IMR-90 (cell line): ENCODE measurements at regions not wholly inside any gene's neighbourhood (a gene's known extent, or its start where the extent isn't known, plus 50 kb on each side); places are given as distances from the start of the nearest gene placed in this dataset.

Source experiments
- ATAC-seq: fragments of 200-7000 bp; cut with Tn5 transposase; 2 replicates; pipeline ENCODE4 v1.9.1; 2020; ENCODE audit warnings: low read depth, mild to moderate bottlenecking, moderate library complexity
- BruUV-seq: library from RNA; stranded (reverse); fragments of 400-500 nt; replicated peaks from 2 replicates; lab custom pipeline; 2021; lab: Mats Ljungman, UMichigan
- CTCF ChIA-PET: fragments of 300-600 bp; formaldehyde crosslinking; extraction: SDS; loops from one replicate; lab custom pipeline; 2021; ENCODE audit warnings: antibody characterized with exemption; lab: Yijun Ruan, JAX
- POLR2A ChIA-PET: fragments of 300-600 bp; sonication (Branson Sonifier 250); formaldehyde crosslinking; loops from one replicate; lab custom pipeline; 2022; ENCODE audit warnings: antibody characterized with exemption; ENCODE audit not compliant: unreplicated experiment; lab: Charles Lee
- DNase-seq: peaks from one replicate; pipeline ENCODE4 v3.0.0; 2013
- H2AFZ ChIP-seq: replicated peaks from 2 replicates; pipeline ENCODE3; 2013; ENCODE audit warnings: low read length, mild to moderate bottlenecking; ENCODE audit not compliant: poor library complexity
- H2AK5ac ChIP-seq: 2 replicates; pipeline ENCODE4 v1.6.1; 2013; ENCODE audit warnings: low read depth, low read length, inconsistent platforms
- H2AK9ac ChIP-seq: replicated peaks from 2 replicates; pipeline ENCODE3; 2013; ENCODE audit warnings: mild to moderate bottlenecking, low read depth, low read length, moderate library complexity; ENCODE audit not compliant: poor library complexity
- H2BK120ac ChIP-seq: 2 replicates; pipeline ENCODE4 v1.6.1; 2013; ENCODE audit warnings: low read depth, low read length, inconsistent platforms
- H2BK15ac ChIP-seq: 3 replicates; pipeline ENCODE4 v1.6.1; 2013; ENCODE audit warnings: low read depth, low read length, inconsistent platforms
- H2BK20ac ChIP-seq: 2 replicates; pipeline ENCODE4 v1.6.1; 2013; ENCODE audit warnings: low read depth, mild to moderate bottlenecking, inconsistent platforms, low read length, moderate library complexity
- H2BK5ac ChIP-seq: 2 replicates; pipeline ENCODE4 v1.6.1; 2013; ENCODE audit warnings: mild to moderate bottlenecking, low read depth, low read length, inconsistent platforms; ENCODE audit not compliant: poor library complexity, severe bottlenecking
- H3K14ac ChIP-seq: replicated peaks from 2 replicates; pipeline ENCODE4 v1.6.1; 2013; ENCODE audit warnings: low read depth, low read length, inconsistent platforms
- H3K18ac ChIP-seq: 2 replicates; pipeline ENCODE4 v1.6.1; 2013; ENCODE audit warnings: low read depth, low read length, control low read depth
- H3K23ac ChIP-seq: 2 replicates; pipeline ENCODE4 v1.6.1; 2013; ENCODE audit warnings: low read depth, low read length, inconsistent platforms
- H3K27ac ChIP-seq: 2 replicates; pipeline ENCODE4 v1.5.1; 2013; ENCODE audit warnings: mild to moderate bottlenecking, control low read depth, low read length; ENCODE audit not compliant: insufficient read depth
- H3K27me3 ChIP-seq: 2 replicates; pipeline ENCODE4 v1.6.1; 2013; ENCODE audit warnings: low read length; ENCODE audit not compliant: control insufficient read depth, insufficient read depth
- H3K36me3 ChIP-seq: 2 replicates; pipeline ENCODE4 v1.6.1; 2013; ENCODE audit warnings: low read length, mixed read lengths; ENCODE audit not compliant: control insufficient read depth, insufficient read depth
- H3K4ac ChIP-seq: 2 replicates; pipeline ENCODE4 v1.6.1; 2013; ENCODE audit warnings: low read depth, low read length, inconsistent platforms
- H3K4me1 ChIP-seq: 2 replicates; pipeline ENCODE4 v1.6.1; 2013; ENCODE audit warnings: low read length, mixed read lengths; ENCODE audit not compliant: control insufficient read depth, insufficient read depth
- H3K4me2 ChIP-seq: 2 replicates; pipeline ENCODE4 v1.6.1; 2013; ENCODE audit warnings: low read depth, mild to moderate bottlenecking, control low read depth, low read length, moderate library complexity
- H3K4me3 ChIP-seq: 2 replicates; pipeline ENCODE4 v1.5.1; 2013; ENCODE audit warnings: low read depth, mild to moderate bottlenecking, control low read depth, low read length, moderate library complexity; ENCODE audit not compliant: insufficient read depth
- H3K56ac ChIP-seq: 2 replicates; pipeline ENCODE4 v1.6.1; 2013; ENCODE audit warnings: low read length, inconsistent platforms; ENCODE audit not compliant: insufficient read depth; ENCODE audit errors: extremely low read depth
- H3K79me1 ChIP-seq, 2 experiments: 2 replicates each; pipeline ENCODE4 v1.6.1; 2013; ENCODE audit warnings: low read length in 2 of 2, inconsistent platforms in 1 of 2, low read depth in 1 of 2
- H3K9ac ChIP-seq: 2 replicates; pipeline ENCODE4 v1.6.1; 2013; ENCODE audit warnings: low read depth, low read length, control low read depth
- H3K9me1 ChIP-seq: 2 replicates; pipeline ENCODE4 v1.6.1; 2013; ENCODE audit warnings: low read length, inconsistent platforms; ENCODE audit not compliant: insufficient read depth
- H3K9me3 ChIP-seq: 2 replicates; pipeline ENCODE4 v1.6.1; 2013; ENCODE audit warnings: low read length; ENCODE audit not compliant: control insufficient read depth, insufficient read depth
- H4K20me1 ChIP-seq: 2 replicates; pipeline ENCODE4 v1.6.1; 2013; ENCODE audit warnings: low read length, inconsistent platforms; ENCODE audit not compliant: insufficient read depth
- H4K5ac ChIP-seq: 2 replicates; pipeline ENCODE4 v1.6.1; 2013; ENCODE audit warnings: mild to moderate bottlenecking, low read depth, low read length, control low read depth
- H4K8ac ChIP-seq, 2 experiments: 2 replicates each; pipeline ENCODE4 v1.6.1; 2013; ENCODE audit warnings: low read depth in 2 of 2, low read length in 2 of 2, control low read depth in 1 of 2, inconsistent platforms in 1 of 2
- H4K91ac ChIP-seq: 2 replicates; pipeline ENCODE4 v1.6.1; 2013; ENCODE audit warnings: low read depth, low read length, inconsistent platforms; ENCODE audit not compliant: insufficient read depth
- MAFK ChIP-seq: IDR thresholded peaks from 2 replicates; pipeline ENCODE4 v1.6.1; 2012; ENCODE audit warnings: low read depth, low read length, improper control_type of control experiment
- RFX5 ChIP-seq: IDR thresholded peaks from 2 replicates; pipeline ENCODE4 v1.8.0; 2012; ENCODE audit warnings: low read depth, mild to moderate bottlenecking, low read length, moderate library complexity
- WGBS, 2 experiments: methylation state at CpG; one replicate each; pipeline versions ENCODE4 v1.1.5 to v1.1.7; 2013; ENCODE audit warnings: missing lambda C conversion rate in 2 of 2; ENCODE audit not compliant: insufficient read length in 1 of 2; ENCODE audit errors: extremely low coverage in 2 of 2; 5-methylcytosine and 5-hydroxymethylcytosine counted together
- dilution Hi-C: fragments of 300-500 bp; cut with HindIII; formaldehyde crosslinking; loops from one replicate; pipeline ENCODE4 v1.14.3; 2018; ENCODE audit warnings: low sequenced_read_pairs; ENCODE audit not compliant: unreplicated experiment
- in situ Hi-C: fragments of 300-500 bp; cut with MboI; formaldehyde crosslinking; loops from 3 replicates; pipeline ENCODE4 v1.14.3; 2019; ENCODE audit warnings: low sequenced_read_pairs, inconsistent platforms, mixed read lengths
- intact Hi-C: fragments of 100-400 bp; cut with micrococcal nuclease; formaldehyde crosslinking; loops from 2 replicates; pipeline ENCODE4 v1.10.0; 2022

DNA sequence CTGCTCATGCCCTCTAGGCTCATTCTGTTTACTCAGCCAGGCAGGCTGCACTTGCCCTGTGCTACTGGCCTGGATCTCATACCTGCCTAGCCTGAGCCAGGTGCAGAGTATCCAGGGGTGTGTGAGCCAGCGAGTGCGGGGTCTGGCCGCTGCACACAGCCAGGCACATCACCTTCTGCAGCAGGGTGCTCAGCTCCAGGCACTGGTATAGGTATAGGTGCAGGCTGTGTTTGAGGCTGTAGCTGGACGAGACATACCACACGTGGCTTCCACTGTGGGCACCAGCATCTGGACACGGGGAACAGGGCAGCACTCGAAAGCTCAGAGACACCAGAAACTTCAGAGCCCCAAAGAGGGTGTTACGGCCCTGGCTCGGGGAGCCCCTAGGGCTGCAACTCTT, 424.2 kb downstream of the RERGL start:
- CTCF ChIA-PET: no interaction called here
- 56% methylated on average over 5 of the region's 9 CpGs; no CpG with 5 or more reads in 1 of the 2 experiments for WGBS, 2 experiments

More for the DNA sequence above, 424.2 kb downstream of the RERGL start:
- no peak overlapping the region for H4K8ac ChIP-seq
- H4K5ac ChIP-seq: no peak overlapping the region
- no peak overlapping the region for H3K4me3 ChIP-seq
- H3K23ac ChIP-seq: no peak overlapping the region
- H2AK5ac ChIP-seq: no peak overlapping the region
- in situ Hi-C loops (no loop called here), intact Hi-C loops (no loop called here), dilution Hi-C loops (no loop called here)
- H3K9me3 ChIP-seq: peaks cover 16% of the 10 kb centered on the region
- H3K27ac ChIP-seq: no peak overlapping the region
- no peak overlapping the region for H3K14ac ChIP-seq
- H3K9ac ChIP-seq: no peak overlapping the region
- H3K27me3 ChIP-seq: no peaks in the 10 kb centered on the region
- DNase-seq (no peak), ATAC-seq (no peak)
- TF ChIP-seq RFX5 (no peak), MAFK (no peak)
- no peaks in the 10 kb centered on the region for H3K9me1 ChIP-seq
- no peak overlapping the region for H2AFZ ChIP-seq
- H3K4me1 ChIP-seq: no peaks in the 10 kb centered on the region
- no peak overlapping the region for H2BK20ac ChIP-seq
- H3K79me1 ChIP-seq: no peaks in the 10 kb centered on the region
- H2BK5ac ChIP-seq: no peak overlapping the region
- no peak overlapping the region for H3K4ac ChIP-seq
- H3K4me2 ChIP-seq: no peak overlapping the region
- H2BK120ac ChIP-seq: no peak overlapping the region
- H3K56ac ChIP-seq: no peak overlapping the region
- no peaks in the 10 kb centered on the region for H4K20me1 ChIP-seq
- BruUV-seq: no TSS peak
- H3K18ac ChIP-seq: no peak overlapping the region
- POLR2A ChIA-PET: no interaction called here
- H2AK9ac ChIP-seq: no peak overlapping the region
- no peaks in the 10 kb centered on the region for H3K36me3 ChIP-seq
- H2BK15ac ChIP-seq: no peak overlapping the region
- H4K91ac ChIP-seq: no peak overlapping the region
